ENCODE measurements at regions not wholly inside any gene's neighbourhood (a gene's known extent, or its start where the extent isn't known, plus 50 kb on each side); places are given as distances from the start of the nearest gene placed in this dataset.
"Not testable (repeated sequence)": the region's sequence is repeated elsewhere in the genome, so short reads cannot be mapped to it uniquely, and the experiment has no call there.

DNA sequence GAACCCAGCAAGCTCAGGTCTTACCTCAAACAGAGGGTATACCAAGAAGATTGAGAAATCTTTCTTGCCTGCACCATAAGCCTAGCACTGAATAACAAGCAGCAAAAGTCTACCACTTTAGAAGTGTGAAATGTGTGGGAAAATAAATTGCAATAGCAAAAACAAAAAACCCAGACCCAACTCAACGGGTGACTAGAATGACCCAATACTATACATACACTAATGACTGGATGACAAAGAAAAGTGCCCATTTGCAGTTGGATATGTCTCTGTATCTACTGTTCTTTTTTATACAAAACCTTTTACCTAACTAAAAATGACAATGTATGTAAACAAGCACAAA lies 950.6 kb downstream of the TRIB2 start:
- no peak for DNase-seq

DNA sequence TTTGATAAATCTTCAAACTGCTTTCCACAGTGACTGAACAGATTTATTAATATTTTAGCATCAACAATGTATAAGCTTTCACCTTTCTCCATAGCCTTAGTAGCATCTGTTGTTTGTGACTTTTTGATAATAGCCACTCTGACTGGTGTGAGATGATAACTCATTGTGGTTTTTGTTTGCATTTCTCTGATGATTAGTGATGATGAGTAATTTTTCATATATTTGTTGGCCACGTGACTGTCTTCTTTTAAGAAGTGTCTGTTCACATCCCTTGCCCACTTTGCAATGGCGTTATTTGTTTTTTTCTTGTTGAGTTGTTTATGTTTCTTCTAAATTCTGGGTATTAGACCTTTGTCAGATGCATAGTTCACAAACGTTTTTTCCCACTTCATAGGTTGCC lies 952.9 kb downstream of the TRIB2 start:
- DNase-seq, result no peak

DNA sequence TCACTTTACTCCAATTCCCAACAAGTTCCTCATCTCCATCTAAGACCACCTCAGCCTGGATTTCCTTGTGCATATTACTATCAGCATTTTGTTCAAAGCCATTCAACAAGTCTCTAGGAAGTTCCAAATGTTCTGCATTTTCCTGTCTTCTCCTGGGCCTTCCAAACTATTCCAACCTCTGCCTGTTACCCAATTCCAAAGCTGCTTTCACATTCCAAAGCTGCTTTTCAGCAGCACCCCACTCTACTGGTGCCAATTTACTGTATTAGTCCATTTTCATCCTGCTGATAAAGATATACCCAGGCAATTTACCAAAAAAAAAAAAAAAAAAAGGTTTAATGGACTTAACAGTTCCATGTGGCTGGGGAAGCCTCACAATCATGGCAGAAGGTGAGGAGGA lies 957.1 kb downstream of the TRIB2 start:
- not testable (repeated sequence) for DNase-seq

DNA sequence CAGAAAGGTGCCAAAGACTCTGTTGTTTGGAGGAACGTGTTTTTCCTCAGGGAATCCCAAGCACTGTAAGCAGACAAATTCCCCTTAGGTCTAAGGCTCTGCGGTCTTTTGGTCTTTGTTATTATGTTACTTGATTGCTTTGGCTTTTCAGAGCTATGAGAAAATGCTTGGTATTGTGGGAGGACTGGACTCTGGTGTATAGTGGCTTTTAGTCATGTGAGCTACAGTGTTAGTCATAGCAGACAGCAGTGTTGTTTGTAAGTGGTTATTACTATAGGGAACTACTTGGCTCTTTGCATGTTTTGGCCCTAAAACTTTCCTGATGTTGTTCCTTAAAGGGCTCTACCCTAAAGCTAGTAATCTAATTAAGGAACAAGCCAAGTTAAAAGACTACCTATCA lies 956.2 kb upstream of the LRATD1 start:
- no peak for DNase-seq

DNA sequence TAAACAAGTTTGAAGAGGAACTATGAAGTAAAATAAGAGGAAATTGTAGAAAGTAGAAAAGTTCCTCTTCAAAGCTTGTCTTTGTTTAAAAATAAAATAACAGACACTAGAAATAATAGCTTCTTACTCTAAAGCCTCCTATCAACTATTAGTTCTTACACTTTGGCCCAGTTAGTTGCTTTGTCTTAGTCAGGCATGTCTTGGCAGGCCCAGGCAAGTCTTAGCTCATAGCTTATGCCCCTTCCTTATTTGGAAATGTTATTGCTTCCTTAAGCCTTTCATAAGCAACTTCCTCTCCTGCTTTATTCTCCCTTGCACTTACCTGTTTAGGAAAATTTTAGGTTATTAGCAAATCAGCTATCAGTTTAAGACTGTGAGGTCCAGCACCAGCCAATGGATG lies 950.6 kb upstream of the LRATD1 start:
- no peak for DNase-seq

DNA sequence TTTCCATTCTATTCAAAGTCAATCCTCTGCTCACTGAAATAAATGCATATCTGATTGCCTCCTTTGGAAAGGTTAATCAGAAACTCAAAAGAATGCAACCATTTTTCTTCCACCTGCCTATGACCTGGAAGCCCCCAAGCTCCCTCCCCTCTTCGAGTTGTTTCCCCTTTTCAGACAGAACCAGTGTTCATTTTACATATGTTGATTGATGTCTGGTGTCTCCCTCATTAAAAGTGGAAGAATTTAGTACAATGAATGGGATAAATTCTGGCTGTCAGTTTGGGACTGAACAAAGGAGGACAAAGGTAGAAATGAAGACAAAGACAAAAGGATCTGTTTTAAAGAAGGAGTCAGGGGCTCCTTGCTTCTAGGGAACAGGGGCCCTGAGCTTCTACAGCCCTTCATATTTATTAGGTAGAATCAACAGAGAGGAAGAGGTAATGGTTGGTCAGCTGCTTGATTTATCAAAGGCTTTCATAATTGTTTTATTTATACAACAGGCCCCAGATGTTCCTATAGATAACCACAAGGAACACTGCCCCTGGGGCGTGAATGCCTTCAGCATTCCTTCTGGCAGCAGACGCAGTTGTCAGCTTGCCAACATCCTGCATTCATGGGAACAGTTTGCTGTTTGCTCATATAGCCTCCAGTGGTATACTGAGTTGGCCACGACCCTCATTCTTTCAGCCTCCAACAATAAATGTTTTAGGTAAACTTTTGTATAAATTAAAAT lies 949.8 kb upstream of the LRATD1 start:
- no peak for DNase-seq

DNA sequence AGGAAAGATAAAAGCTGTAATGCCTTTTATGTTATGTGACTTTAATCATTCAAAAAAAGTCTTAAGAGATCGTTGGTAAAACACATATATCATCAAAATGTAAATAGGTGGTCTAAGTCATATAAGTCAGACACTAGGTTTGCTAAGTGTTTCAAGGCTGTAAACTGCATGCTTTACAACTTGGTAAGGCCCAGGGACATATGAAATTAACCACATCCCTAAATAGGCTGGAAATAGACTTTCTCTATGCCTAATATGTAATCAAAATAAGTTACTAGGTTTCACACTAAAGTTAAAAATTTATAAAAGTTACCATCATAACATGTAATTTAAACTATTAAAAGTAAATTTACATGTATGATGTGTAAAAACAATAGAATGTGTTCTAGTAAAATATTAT lies 946.3 kb upstream of the LRATD1 start:
- DNase-seq, result no peak

DNA sequence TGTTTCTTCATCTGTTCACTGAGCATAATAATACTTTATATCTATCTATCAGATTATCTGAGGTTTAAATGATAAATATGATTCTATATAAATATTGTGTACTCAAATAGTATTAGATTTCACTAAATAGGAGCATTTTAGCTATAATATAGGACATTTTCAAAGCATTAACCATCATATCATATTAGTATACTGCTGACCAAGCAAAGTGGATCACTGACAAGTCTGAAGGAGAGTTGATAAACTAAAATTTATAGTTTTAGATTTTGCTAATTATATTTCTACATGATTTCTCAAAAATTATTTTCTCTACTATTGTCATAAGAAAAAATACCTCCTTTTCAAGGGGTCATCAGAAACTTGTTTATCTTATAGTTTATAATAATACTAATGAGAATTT lies 937.8 kb upstream of the LRATD1 start:
- DNase-seq, result no peak

DNA sequence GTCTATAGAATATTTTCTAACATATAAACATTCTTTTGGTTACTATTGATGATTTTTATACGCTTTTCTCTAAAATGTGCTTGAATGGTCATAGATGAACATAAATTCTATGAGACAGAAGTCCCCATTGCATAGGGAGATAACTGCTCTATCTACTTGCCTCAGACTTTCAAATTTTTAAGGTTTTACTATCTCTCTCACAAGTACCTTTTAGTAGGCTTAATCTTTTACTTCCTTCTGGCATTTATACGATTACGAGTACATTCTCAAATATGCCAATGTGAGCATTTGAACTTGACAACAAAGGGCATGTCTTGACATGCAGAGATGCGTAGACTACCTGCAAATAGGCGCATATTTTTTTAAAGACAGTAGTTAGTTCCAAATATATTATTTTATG lies 935.9 kb upstream of the LRATD1 start:
- DNase-seq, result no peak

DNA sequence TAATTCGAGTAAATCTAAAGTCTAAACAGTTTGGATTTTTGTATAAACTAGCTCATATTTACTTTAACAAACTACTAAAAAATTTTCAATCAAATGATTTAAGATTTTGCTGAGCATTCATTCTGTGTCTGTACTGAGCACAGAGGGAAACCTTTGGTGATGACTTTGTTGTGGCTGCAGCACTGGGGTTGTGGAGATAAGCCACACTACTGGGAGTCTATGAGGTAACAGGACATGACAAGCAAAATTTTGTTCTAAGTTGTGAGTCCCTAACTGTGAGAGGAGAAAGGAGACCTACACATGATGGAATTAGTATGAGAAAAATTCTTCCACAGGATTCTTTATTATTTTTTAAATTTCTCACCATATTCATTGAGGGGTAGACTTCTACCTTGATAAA lies 933.7 kb upstream of the LRATD1 start:
- no peak for DNase-seq

DNA sequence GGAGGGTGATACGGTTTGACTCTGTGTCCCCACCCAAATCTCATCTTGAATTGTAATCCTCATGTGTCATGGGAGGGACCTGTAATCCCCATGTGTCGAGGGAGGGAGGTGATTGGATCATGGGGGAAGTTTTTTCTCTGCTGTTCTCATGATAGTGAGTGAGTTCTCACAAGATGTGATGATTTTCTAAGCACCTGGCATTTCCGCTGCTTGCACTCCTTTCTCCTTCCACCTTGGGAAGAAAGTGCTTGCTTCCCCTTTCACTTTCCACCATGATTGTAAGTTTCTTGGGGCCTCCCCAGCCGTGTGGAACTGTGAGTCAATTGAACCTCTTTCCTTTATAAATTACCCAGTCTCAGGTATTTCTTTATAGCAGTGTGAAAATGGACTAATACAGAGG lies 932.6 kb upstream of the LRATD1 start:
- not testable (repeated sequence) for DNase-seq

DNA sequence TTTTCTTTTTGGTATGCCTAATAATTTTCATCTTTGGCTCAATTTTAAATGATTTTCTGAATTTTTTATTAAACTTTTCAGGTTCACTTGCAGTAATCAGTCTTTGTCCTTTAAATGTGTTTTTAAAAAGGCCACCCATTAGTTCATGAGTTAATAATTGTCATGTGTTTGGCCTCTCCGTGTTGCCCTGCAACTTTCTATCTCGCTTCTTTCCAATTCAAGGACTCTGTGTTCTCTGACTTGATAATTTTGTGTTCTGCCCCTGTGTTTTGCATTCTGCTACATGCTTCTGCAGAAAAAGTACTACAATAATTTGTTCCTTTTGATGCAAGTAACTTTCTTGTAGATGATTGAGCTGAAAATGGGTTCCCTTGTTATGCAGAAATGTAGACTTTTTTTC lies 921.4 kb upstream of the LRATD1 start:
- no peak for DNase-seq

DNA sequence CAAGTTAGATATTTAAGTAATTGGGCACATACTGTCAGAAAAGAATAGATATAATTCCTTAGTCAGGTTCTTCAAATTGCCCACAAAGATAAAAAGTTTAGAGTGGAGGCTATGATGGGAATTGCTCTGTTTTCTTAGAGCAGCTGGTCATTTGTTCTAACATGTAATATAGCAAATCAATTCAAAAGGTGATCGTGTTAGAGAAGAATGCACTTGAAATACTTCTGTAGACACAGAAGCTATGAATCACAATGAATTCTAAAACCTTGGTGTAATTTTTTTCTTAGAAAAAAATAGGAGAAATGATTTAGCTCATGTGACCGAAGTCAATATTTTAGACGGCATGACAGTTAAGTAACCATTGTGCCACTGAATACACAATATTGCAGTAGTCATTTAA lies 918.1 kb upstream of the LRATD1 start:
- no peak for DNase-seq

DNA sequence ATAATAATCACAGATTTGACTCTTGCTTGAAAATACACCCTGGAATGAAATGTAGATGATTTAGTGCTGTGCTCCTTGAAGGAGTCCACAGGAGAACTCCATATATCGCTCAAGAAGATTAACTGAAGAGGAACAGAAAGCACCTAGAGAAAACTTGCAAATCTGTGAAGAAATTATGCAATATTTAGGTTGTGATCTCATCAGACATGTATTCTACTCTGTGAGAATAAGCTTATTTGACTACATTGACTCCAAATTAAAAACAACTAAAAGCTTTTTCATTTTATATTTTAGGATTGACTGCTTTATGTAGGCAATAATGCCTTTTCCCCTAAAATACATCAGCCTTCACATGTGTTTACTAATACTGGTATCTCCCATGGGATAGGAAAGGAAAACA lies 906.6 kb upstream of the LRATD1 start:
- DNase-seq, result no peak

DNA sequence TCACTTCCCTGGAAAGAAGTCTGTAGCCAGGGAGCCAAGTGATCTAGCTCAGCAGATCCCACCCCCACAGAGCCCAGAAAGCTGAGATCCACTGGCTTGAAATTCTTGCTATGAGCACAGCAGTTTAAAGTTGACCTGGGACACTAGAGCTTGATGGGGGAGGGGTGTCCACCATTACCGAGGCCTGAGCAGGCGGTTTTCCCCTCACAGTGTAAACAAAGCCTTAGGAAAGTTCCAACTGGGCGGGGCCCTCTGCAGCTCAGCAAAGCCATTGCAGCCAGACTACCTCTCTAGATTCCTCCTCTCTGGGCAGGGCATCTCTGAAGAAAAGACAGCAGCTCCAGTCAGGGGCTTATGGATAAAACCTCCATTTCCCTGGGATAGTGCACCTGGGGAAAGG lies 887.2 kb upstream of the LRATD1 start:
- no peak for DNase-seq

DNA sequence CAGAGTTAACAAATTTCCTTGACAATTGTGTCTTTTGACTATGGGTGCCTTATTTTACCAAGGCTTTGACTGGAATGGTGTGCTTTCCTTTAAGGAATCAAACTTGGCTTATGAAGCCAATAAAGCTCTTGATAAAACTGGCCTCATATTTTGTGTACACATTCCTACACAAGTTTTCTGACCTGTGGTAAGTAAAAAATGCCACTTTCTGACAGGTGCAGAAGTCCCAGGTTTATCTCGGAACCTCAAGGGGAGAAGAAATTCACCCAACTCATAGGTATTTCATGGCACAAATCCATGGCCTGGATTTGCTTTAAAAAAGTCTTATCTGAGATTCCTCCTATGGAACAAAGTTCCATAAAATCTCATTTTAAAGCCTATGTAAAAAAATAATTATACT lies 880.6 kb upstream of the LRATD1 start:
- no peak for DNase-seq

DNA sequence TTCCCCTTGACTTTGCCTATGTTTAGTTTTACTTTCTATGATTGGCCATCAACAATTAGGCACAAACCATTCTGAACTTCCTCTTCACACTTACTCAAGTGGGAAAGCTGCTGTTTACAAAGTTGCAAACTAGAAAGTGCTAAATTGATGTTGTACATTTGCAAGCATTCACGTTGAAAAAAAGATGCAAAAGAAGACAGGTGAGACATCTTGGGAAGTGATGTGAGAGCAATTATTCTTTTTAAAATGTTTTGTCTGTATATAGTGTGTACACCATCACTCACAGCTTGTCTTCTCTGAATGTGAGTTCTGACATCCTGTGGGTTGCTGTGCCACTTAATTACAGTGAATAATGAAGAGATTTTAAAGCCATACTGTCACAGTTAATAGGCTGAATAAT lies 874.1 kb upstream of the LRATD1 start:
- DNase-seq, result no peak

DNA sequence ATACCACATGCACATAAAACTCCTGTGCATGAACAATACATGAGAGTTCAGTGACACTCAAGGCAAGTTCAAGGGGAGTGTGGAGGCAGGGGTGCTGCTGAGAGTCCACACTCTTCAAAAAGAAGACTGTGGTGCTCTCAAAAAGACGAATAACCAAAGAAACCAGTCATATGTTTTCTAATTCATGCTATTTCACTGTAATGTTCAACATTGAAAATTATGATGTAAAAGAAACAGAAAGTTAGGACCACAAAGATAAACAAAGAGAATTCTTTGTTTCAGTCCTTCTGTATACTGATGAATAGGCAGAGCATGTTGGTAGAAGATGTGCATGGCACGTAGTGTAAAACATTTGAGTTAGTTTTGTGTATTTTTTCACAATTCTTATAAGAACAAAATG lies 864.2 kb upstream of the LRATD1 start:
- DNase-seq, result no peak

DNA sequence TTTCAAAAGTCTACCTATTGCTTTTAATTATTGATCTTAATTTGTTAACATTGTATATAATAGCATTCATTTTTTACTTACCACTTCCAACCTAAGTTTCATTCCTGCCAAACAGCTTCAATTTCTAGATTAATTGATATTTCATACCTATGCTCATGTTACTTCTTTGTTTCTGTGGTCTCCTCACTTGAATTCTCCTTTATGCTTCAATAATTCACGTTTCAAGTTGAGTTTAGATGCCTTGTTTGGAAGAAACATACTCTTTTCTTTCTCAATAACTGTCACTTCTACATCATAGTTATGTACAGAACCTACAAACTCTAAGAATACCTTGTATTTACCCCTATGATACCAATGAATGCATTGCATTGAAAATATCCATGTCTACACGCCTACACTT lies 862.2 kb upstream of the LRATD1 start:
- no peak for DNase-seq

DNA sequence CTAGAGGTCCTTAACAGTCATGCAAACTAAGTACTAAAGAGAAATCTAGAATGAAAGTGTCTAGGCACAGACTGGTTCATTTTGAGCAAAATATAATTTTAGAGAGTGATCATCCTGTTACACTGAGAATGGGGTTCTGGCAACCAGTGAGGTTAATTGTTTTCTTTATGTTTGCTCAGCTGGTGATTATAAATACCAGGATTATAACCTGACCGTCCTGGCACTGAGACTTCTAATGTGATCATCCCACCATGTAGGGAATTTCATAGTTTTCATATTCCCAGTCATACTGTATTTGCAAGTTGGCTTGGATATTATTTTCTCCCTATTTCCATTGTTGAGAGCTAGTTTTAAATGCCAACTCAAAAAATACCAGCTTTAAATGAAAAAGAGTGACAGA lies 852.5 kb upstream of the LRATD1 start:
- DNase-seq, result no peak

DNA sequence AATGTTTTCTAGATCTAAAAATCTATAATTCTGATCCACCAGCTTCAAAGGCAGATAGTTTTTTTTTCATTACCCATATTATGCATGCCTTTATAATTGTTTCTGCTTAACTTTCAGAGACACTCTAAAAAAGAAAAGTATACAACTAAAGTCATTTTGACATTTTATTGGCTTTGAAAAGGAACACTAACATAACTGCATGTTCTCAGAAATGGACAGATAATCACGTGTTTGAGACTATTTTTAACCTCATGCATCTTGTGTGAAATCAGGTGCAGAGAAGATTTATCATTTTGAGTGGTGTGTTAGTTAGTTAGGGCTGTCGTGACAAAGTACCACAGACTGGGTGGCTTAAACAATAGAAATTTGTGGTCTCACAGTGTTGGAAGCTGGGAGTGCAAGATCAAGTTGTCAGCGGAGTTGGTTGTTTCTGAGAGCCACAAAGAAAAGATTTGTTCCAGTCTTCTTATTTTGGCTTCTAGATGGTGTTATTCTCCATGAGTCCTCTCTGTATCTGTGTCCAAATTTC lies 841.4 kb upstream of the LRATD1 start:
- no peak for DNase-seq

DNA sequence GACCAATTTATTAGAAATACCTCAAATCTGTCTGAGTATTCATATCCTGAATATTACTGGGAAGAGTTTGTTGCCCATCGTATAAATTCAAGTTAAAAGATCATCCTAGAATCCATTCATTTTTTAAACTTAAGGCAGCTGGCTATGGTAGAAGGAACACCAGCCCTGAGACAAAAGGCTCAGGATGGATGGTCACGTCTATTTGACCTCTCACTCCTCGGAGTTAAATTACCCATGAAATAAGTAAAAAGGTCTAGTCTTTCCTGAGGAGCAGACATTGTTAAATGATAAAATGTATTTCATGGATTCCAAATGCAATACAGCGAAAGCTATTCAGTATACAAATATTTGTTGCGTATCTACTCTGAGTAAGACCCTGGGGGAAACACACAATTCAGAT lies 826.0 kb upstream of the LRATD1 start:
- DNase-seq, result no peak

DNA sequence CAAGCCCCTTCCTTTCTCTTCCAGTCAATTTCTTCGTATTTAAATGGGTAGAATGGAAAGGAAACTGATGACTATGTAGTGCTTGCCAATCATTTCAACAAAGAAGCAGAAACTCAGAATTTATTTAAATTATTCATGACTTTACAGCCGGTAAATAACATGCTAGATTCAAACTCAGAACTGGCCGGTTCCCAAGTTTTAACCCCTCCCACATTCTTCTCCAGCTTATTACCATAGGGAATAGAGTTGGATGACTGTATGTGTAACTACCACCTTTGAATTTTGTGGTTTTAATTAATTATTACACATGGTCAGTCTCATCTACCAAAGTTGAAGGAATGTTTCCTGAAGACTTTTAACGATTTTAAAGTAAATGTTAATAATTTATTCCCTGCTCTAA lies 819.3 kb upstream of the LRATD1 start:
- DNase-seq, result no peak

DNA sequence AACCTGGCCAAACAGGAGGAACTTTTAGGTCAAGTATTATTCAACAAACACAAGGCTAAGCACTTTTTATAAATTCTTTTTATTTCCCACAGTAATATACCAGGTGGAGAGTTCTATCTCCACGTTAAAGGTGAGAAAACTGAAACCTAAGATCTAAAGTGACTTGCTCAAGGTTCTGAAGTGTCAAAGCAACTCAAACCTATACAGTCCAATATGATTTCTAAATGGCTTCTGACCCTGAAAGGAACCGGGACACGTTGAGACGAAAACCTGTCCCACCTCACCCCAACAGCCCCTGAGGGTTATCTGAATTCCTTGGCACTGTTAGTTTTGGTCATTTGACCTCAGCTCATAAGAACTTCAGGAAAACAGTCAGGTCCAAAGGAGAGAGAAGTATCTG lies 814.5 kb upstream of the LRATD1 start:
- DNase-seq, result no peak

Measured in nucleus accumbens (tissue), 56 donors.